Activated naive CD4-positive, alpha-beta T cell treated with anti-CD3 and anti-CD28 coated beads, Interleukin-2, amount 10 ng/mL, durations not matched to agents 7 days and 5 days (primary cell): ENCODE measurements at regions not wholly inside any gene's neighbourhood (a gene's known extent, or its start where the extent isn't known, plus 50 kb on each side); places are given as distances from the start of the nearest gene placed in this dataset.

Experiments
- CTCF ChIA-PET: fragments of 350-600 bp; sonication (Branson Sonifier 250); formaldehyde crosslinking; loops from one replicate; lab custom pipeline; 2021; ENCODE audit warnings: antibody characterized with exemption; lab: Charles Lee
- DNase-seq: peaks from one replicate; pipeline ENCODE4 v3.0.0-alpha.2; 2020
- H3K27ac Mint-ChIP-seq: one replicate; pipeline ENCODE4 v1.8.0; 2021; ENCODE audit warnings: mild to moderate bottlenecking, moderate library complexity, mixed read lengths
- H3K27me3 Mint-ChIP-seq: one replicate; pipeline ENCODE4 v1.8.0; 2021; ENCODE audit warnings: mild to moderate bottlenecking, mixed read lengths
- H3K36me3 Mint-ChIP-seq: one replicate; pipeline ENCODE4 v1.8.0; 2021; ENCODE audit warnings: mixed read lengths
- H3K4me1 Mint-ChIP-seq: one replicate; pipeline ENCODE4 v1.8.0; 2021; ENCODE audit warnings: mixed read lengths
- H3K4me3 Mint-ChIP-seq: one replicate; pipeline ENCODE4 v1.8.0; 2021; ENCODE audit warnings: mild to moderate bottlenecking, moderate library complexity, mixed read lengths
- H3K9me3 Mint-ChIP-seq: one replicate; pipeline ENCODE4 v1.8.0; 2021; ENCODE audit warnings: mixed read lengths

GRCh38 chr2:60370814-60371213, 182.6 kb downstream of the BCL11A start:
- H3K27ac Mint-ChIP-seq = no peak overlapping the region
- H3K4me3 Mint-ChIP-seq = no peak overlapping the region
- H3K4me1 Mint-ChIP-seq = no peaks in the 10 kb centered on the region
- no peaks in the 10 kb centered on the region for H3K9me3 Mint-ChIP-seq
- CTCF ChIA-PET = no interaction called here
- DNase-seq = no peak
- H3K27me3 Mint-ChIP-seq = peaks cover 22% of the 10 kb centered on the region
- no peaks in the 10 kb centered on the region for H3K36me3 Mint-ChIP-seq

GRCh38 chr2:60368456-60368855, 185.0 kb downstream of the BCL11A start:
- Mint-ChIP-seq H3K4me1 (no peaks in the 10 kb centered on the region), H3K36me3 (no peaks in the 10 kb centered on the region), H3K27me3 (peaks cover 15% of the 10 kb centered on the region), H3K27ac (no peak overlapping the region), H3K4me3 (no peak overlapping the region), H3K9me3 (no peaks in the 10 kb centered on the region)
- CTCF ChIA-PET = no interaction called here
- no peak for DNase-seq

- H3K4me1 Mint-ChIP-seq = no peaks in the 10 kb centered on the region
- no peaks in the 10 kb centered on the region for H3K27me3 Mint-ChIP-seq
- no peak overlapping the region for H3K27ac Mint-ChIP-seq
- no peak for DNase-seq
- H3K9me3 Mint-ChIP-seq = no peaks in the 10 kb centered on the region
- no peaks in the 10 kb centered on the region for H3K36me3 Mint-ChIP-seq
- no peak overlapping the region for H3K4me3 Mint-ChIP-seq
- CTCF ChIA-PET = no interaction called here
These were observed 187.2 kb downstream of the BCL11A start for GRCh38 chr2:60366135-60366712.

GRCh38 chr2:60365556-60365955, 187.9 kb downstream of the BCL11A start:
- no peaks in the 10 kb centered on the region for H3K27me3 Mint-ChIP-seq
- no peak overlapping the region for H3K4me3 Mint-ChIP-seq
- no peaks in the 10 kb centered on the region for H3K9me3 Mint-ChIP-seq
- DNase-seq = no peak
- CTCF ChIA-PET = no interaction called here
- no peaks in the 10 kb centered on the region for H3K36me3 Mint-ChIP-seq
- H3K27ac Mint-ChIP-seq = no peak overlapping the region
- no peaks in the 10 kb centered on the region for H3K4me1 Mint-ChIP-seq

- H3K27ac Mint-ChIP-seq = no peak overlapping the region
- no peaks in the 10 kb centered on the region for H3K9me3 Mint-ChIP-seq
- no peaks in the 10 kb centered on the region for H3K36me3 Mint-ChIP-seq
- H3K4me1 Mint-ChIP-seq = no peaks in the 10 kb centered on the region
- no peak for DNase-seq
- peaks cover 8% of the 10 kb centered on the region for H3K27me3 Mint-ChIP-seq
- H3K4me3 Mint-ChIP-seq = no peak overlapping the region
- CTCF ChIA-PET = no interaction called here
These were observed 189.0 kb downstream of the BCL11A start for GRCh38 chr2:60364491-60364890.

- Mint-ChIP-seq H3K36me3 (no peaks in the 10 kb centered on the region), H3K27me3 (peaks cover 8% of the 10 kb centered on the region), H3K9me3 (no peaks in the 10 kb centered on the region), H3K4me1 (peaks cover 3% of the 10 kb centered on the region), H3K4me3 (no peak overlapping the region), H3K27ac (no peak overlapping the region)
- DNase-seq = no peak
- CTCF ChIA-PET = no interaction called here
These were observed 192.0 kb downstream of the BCL11A start for GRCh38 chr2:60361498-60361897.

DNA sequence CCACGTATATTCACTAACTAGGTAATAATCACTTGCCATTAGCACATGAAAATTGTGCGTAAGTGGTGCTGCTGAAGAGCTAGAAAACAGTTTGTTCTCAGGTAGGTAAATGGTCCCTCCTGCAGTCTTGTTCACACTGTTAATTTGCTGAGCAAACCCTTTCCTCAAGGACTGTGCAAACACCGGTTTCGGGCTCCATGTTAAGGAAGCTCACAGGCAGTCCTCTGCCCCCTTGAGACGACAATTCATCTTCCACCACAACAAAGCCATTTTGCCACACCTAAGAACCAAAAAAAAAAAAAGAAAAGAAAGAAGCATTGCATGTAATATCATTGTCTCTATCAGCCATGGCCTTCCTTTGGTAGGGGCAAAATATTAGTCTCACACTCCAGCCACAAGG, 193.9 kb downstream of the BCL11A start:
- Mint-ChIP-seq H3K36me3 (no peaks in the 10 kb centered on the region), H3K27me3 (peaks cover 9% of the 10 kb centered on the region), H3K9me3 (no peaks in the 10 kb centered on the region), H3K4me3 (no peak overlapping the region), H3K4me1 (peaks cover 15% of the 10 kb centered on the region), H3K27ac (no peak overlapping the region)
- no peak for DNase-seq
- CTCF ChIA-PET = no interaction called here

DNA sequence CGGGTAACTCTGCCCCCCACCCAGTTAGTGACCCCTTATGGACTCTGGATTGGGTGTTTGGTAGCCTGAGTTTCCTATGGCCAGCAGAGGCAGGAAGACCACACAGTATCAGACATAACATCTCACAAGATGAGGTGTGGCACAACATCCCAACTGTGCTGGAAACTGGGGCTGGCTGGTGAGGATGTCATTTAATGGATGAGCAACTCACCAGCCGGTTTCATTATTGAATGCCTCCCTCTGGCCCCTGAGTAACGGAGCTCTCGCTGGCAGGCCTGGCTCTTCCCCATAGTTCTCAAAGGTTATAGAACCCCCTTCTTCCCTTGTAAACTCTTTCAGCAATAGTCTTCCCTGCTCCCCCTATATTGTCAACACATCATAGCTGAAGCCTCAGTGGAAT, 195.0 kb downstream of the BCL11A start:
- CTCF ChIA-PET = no interaction called here
- H3K4me1 Mint-ChIP-seq = peaks cover 15% of the 10 kb centered on the region

GRCh38 chr2:60357996-60358395, 195.5 kb downstream of the BCL11A start:
- Mint-ChIP-seq H3K9me3 (no peaks in the 10 kb centered on the region), H3K27me3 (peaks cover 11% of the 10 kb centered on the region), H3K36me3 (no peaks in the 10 kb centered on the region), H3K27ac (no peak overlapping the region), H3K4me3 (no peak overlapping the region), H3K4me1 (peaks cover 15% of the 10 kb centered on the region)
- no peak for DNase-seq
- CTCF ChIA-PET = no interaction called here

More for the DNA sequence above, 195.0 kb downstream of the BCL11A start:
- no peak overlapping the region for H3K4me3 Mint-ChIP-seq
- DNase-seq = no peak
- H3K27me3 Mint-ChIP-seq = peaks cover 11% of the 10 kb centered on the region
- no peaks in the 10 kb centered on the region for H3K36me3 Mint-ChIP-seq
- no peak overlapping the region for H3K27ac Mint-ChIP-seq
- no peaks in the 10 kb centered on the region for H3K9me3 Mint-ChIP-seq

DNA sequence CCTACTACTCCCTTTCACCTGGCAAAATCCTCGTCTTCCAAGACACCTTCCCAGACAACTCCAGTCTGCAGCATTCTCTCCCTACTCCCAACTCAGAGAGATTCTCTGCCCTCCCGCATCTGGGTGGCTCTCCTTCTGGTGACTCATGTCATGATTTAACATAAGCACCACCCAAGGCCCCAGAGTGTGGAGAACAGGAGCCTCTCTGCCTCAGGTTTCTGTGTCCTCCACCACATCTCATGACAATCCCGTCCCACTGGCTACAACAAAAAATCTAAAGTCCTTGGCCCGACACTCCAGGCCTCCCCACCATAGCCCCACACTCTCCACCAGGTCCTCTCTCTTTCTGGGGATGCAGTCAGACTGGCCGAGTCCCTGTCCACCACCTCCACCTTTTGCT, 197.1 kb downstream of the BCL11A start:
- peaks cover 11% of the 10 kb centered on the region for H3K27me3 Mint-ChIP-seq
- no peaks in the 10 kb centered on the region for H3K36me3 Mint-ChIP-seq
- H3K27ac Mint-ChIP-seq = no peak overlapping the region
- no peak for DNase-seq
- H3K4me3 Mint-ChIP-seq = no peak overlapping the region
- CTCF ChIA-PET = no interaction called here
- H3K9me3 Mint-ChIP-seq = no peaks in the 10 kb centered on the region
- peaks cover 15% of the 10 kb centered on the region for H3K4me1 Mint-ChIP-seq

DNA sequence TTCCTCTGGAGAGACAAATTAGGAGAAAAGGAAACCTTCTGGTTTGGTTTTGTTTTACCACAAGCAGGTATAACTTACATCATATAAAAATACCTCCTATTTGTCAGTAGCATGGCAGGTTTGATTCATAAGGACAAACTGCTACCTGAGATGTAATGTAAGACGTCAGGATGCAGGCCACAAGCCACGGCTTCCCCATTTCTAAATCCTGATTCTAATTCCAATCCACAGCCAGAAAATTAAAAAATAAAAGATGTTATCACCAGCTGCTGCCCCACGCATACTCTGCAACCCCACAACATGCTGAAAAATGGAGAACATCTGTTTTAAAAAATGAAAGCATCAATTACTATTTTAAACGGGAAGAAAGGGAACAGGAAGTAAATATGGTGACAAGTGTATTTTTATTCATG, 197.6 kb downstream of the BCL11A start:
- Mint-ChIP-seq H3K27ac (no peak overlapping the region), H3K4me3 (no peak overlapping the region), H3K36me3 (no peaks in the 10 kb centered on the region), H3K9me3 (no peaks in the 10 kb centered on the region), H3K4me1 (peaks cover 15% of the 10 kb centered on the region), H3K27me3 (peaks cover 16% of the 10 kb centered on the region)
- DNase-seq = no peak
- CTCF ChIA-PET = no interaction called here

- CTCF ChIA-PET = no interaction called here
- H3K27me3 Mint-ChIP-seq = peaks cover 11% of the 10 kb centered on the region
- H3K4me1 Mint-ChIP-seq = peaks cover 15% of the 10 kb centered on the region
- no peaks in the 10 kb centered on the region for H3K9me3 Mint-ChIP-seq
- no peak overlapping the region for H3K4me3 Mint-ChIP-seq
- H3K36me3 Mint-ChIP-seq = no peaks in the 10 kb centered on the region
- DNase-seq = no peak
- H3K27ac Mint-ChIP-seq = no peak overlapping the region
These were observed 198.7 kb downstream of the BCL11A start for GRCh38 chr2:60354713-60355112.

- CTCF ChIA-PET = no interaction called here
- no peak for DNase-seq
- Mint-ChIP-seq H3K27me3 (peaks cover 14% of the 10 kb centered on the region), H3K4me1 (peaks cover 15% of the 10 kb centered on the region), H3K4me3 (no peak overlapping the region), H3K9me3 (no peaks in the 10 kb centered on the region), H3K36me3 (no peaks in the 10 kb centered on the region), H3K27ac (no peak overlapping the region)
These were observed 199.6 kb downstream of the BCL11A start for GRCh38 chr2:60353863-60354262.

DNA sequence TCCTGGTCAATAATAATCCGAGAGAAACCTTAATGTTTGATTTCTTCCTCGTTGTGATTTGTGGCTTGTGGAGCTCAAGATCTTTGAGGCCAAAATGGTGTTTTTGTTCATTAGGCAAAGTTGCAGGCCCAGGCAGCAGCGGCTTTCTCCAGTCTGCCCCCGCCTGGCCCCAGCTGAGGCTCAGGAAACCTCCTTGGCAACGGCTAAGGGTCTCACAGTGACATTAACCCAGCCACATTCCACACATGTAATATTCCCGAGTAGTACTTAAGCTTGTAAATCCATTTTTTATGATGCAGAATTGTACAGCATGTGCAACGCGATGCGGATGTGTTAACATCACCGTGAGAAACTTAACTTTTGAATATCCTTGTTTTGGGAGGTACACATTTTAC, 200.1 kb downstream of the BCL11A start:
- peaks cover 15% of the 10 kb centered on the region for H3K4me1 Mint-ChIP-seq
- H3K36me3 Mint-ChIP-seq = no peaks in the 10 kb centered on the region
- no peak overlapping the region for H3K4me3 Mint-ChIP-seq
- H3K9me3 Mint-ChIP-seq = no peaks in the 10 kb centered on the region
- H3K27me3 Mint-ChIP-seq = peaks cover 14% of the 10 kb centered on the region
- no peak for DNase-seq
- CTCF ChIA-PET = no interaction called here
- no peak overlapping the region for H3K27ac Mint-ChIP-seq

- CTCF ChIA-PET = no interaction called here
- Mint-ChIP-seq H3K36me3 (no peaks in the 10 kb centered on the region), H3K4me3 (no peak overlapping the region), H3K27me3 (peaks cover 14% of the 10 kb centered on the region), H3K4me1 (peaks cover 15% of the 10 kb centered on the region), H3K27ac (no peak overlapping the region), H3K9me3 (no peaks in the 10 kb centered on the region)
- DNase-seq = no peak
These were observed 200.7 kb downstream of the BCL11A start for GRCh38 chr2:60352491-60353405.
